Neural crest cell (in vitro differentiated cells): ENCODE measurements at regions not wholly inside any gene's neighbourhood (a gene's known extent, or its start where the extent isn't known, plus 50 kb on each side); places are given as distances from the start of the nearest gene placed in this dataset.

Experiments
- DNase-seq: peaks from one replicate; pipeline ENCODE4 v3.0.0; 2021; ENCODE audit warnings: low read depth, mixed read lengths, low spot score
- H3K27ac Mint-ChIP-seq: one replicate; pipeline ENCODE4 v1.8.0; 2021; ENCODE audit warnings: mild to moderate bottlenecking, mixed read lengths; ENCODE audit not compliant: unreplicated experiment
- H3K27me3 Mint-ChIP-seq: 2 replicates; pipeline ENCODE4 v1.8.0; 2021; ENCODE audit warnings: low read depth, mild to moderate bottlenecking, mixed read lengths
- H3K36me3 Mint-ChIP-seq: 2 replicates; pipeline ENCODE4 v1.8.0; 2021; ENCODE audit warnings: low read depth, mild to moderate bottlenecking, mixed read lengths
- H3K4me1 Mint-ChIP-seq: 2 replicates; pipeline ENCODE4 v1.8.0; 2021; ENCODE audit warnings: mixed read lengths
- H3K4me3 Mint-ChIP-seq: one replicate; pipeline ENCODE4 v1.8.0; 2021; ENCODE audit warnings: mild to moderate bottlenecking, mixed read lengths
- H3K9me3 Mint-ChIP-seq: 2 replicates; pipeline ENCODE4 v1.8.0; 2021; ENCODE audit warnings: mixed read lengths
- CTCF ChIP-seq: fragments of 200-600 bp; sonication (generic); conservative IDR thresholded peaks from 2 replicates; pipeline ENCODE4 v1.5.0; 2021; ENCODE audit warnings: antibody characterized with exemption, mild to moderate bottlenecking

- Mint-ChIP-seq H3K9me3 (no peaks in the 10 kb centered on the region), H3K27me3 (no peaks in the 10 kb centered on the region), H3K27ac (no peak overlapping the region), H3K36me3 (no peaks in the 10 kb centered on the region), H3K4me1 (no peaks in the 10 kb centered on the region), H3K4me3 (no peak overlapping the region)
- DNase-seq = no peak
- no peak for TF ChIP-seq CTCF
Observed at GRCh38 chr13:94896238-94896637, 183.9 kb upstream of the SOX21 start.

- no peaks in the 10 kb centered on the region for H3K27me3 Mint-ChIP-seq
- H3K36me3 Mint-ChIP-seq = peaks cover 3% of the 10 kb centered on the region
- H3K27ac Mint-ChIP-seq = no peak overlapping the region
- TF ChIP-seq CTCF = no peak
- peaks cover 9% of the 10 kb centered on the region for H3K9me3 Mint-ChIP-seq
- H3K4me3 Mint-ChIP-seq = no peak overlapping the region
- H3K4me1 Mint-ChIP-seq = no peaks in the 10 kb centered on the region
- no peak for DNase-seq
Observed at GRCh38 chr13:94886191-94886590, 173.8 kb upstream of the SOX21 start.

GRCh38 chr13:94880463-94880862, 168.1 kb upstream of the SOX21 start:
- H3K27ac Mint-ChIP-seq = no peak overlapping the region
- peaks cover 13% of the 10 kb centered on the region for H3K4me1 Mint-ChIP-seq
- no peak for DNase-seq
- H3K27me3 Mint-ChIP-seq = no peaks in the 10 kb centered on the region
- H3K4me3 Mint-ChIP-seq = peak overlapping the region; percentile 0
- TF ChIP-seq CTCF = no peak
- H3K36me3 Mint-ChIP-seq = peaks cover 3% of the 10 kb centered on the region
- peaks cover 3% of the 10 kb centered on the region for H3K9me3 Mint-ChIP-seq

- Mint-ChIP-seq H3K27ac (no peak overlapping the region), H3K4me3 (no peak overlapping the region), H3K9me3 (peaks cover 3% of the 10 kb centered on the region), H3K4me1 (peaks cover 13% of the 10 kb centered on the region), H3K27me3 (no peaks in the 10 kb centered on the region), H3K36me3 (peaks cover 3% of the 10 kb centered on the region)
- DNase-seq = no peak
- no peak for TF ChIP-seq CTCF
Observed at GRCh38 chr13:94878602-94879165, 166.3 kb upstream of the SOX21 start.

- Mint-ChIP-seq H3K4me1 (peaks cover 22% of the 10 kb centered on the region), H3K9me3 (no peaks in the 10 kb centered on the region), H3K4me3 (no peak overlapping the region), H3K27me3 (peaks cover 9% of the 10 kb centered on the region), H3K27ac (no peak overlapping the region), H3K36me3 (no peaks in the 10 kb centered on the region)
- DNase-seq = no peak
- no peak for TF ChIP-seq CTCF
Observed at GRCh38 chr13:94864474-94864873, 152.1 kb upstream of the SOX21 start.
